GM12891 (cell line): ENCODE measurements at regions not wholly inside any gene's neighbourhood (a gene's known extent, or its start where the extent isn't known, plus 50 kb on each side); places are given as distances from the start of the nearest gene placed in this dataset.
"Not testable (repeated sequence)": the region's sequence is repeated elsewhere in the genome, so short reads cannot be mapped to it uniquely, and the experiment has no call there.

Experiments used
- DNase-seq: peaks from one replicate; pipeline ENCODE4 v3.0.0; 2011; ENCODE audit warnings: low spot score; ENCODE audit not compliant: insufficient read length
- FAIRE-seq: peaks from 2 replicates; lab custom pipeline; 2011; peaks lifted over from hg19 to GRCh38; lab: Jason Lieb, UNC
- PAX5 ChIP-seq: IDR thresholded peaks from 2 replicates; pipeline ENCODE4 v1.6.1; 2011; ENCODE audit warnings: low read length, moderate library complexity, mild to moderate bottlenecking; ENCODE audit not compliant: insufficient read depth, severe bottlenecking
- POLR2A ChIP-seq: IDR thresholded peaks from 2 replicates; pipeline ENCODE4 v1.6.1; 2011; ENCODE audit warnings: low read depth, low read length, control low read depth
- POLR2AphosphoS5 ChIP-seq: IDR thresholded peaks from 2 replicates; pipeline ENCODE4 v1.6.1; 2011; ENCODE audit warnings: low read depth, low read length, control low read depth
- POU2F2 ChIP-seq: IDR thresholded peaks from 2 replicates; pipeline ENCODE4 v1.6.1; 2011; ENCODE audit warnings: low read depth, mild to moderate bottlenecking, control low read depth, low read length, moderate library complexity
- SPI1 ChIP-seq: IDR thresholded peaks from 2 replicates; pipeline ENCODE4 v1.6.1; 2011; ENCODE audit warnings: low read depth, low read length, control low read depth
- TAF1 ChIP-seq: IDR thresholded peaks from 2 replicates; pipeline ENCODE4 v1.6.1; 2011; ENCODE audit warnings: low read depth, low read length, control low read depth

DNA sequence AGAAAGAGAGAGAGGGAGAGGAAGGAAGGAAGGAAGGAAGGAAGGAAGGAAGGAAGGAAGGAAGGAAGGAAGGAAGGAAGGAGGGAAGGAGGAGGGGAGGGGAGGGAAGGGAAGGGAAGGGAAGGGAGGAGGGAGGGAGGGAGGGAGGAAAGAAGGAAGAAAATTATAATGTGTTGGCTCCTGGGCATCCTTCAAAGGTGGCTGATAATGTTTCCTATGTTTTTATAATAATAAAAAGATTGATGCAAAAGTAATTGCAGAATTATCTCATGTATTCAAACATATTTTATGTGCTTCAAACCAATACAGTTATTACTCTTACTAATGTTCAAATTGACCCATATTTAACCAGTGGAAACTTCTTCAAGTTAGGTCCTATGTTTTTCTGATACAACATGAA, 260.9 kb downstream of the LNPK start:
- TF ChIP-seq POU2F2 (no peak), SPI1 (no peak), TAF1 (no peak), POLR2A (no peak), POLR2AphosphoS5 (no peak), PAX5 (no peak)
- no peak for FAIRE-seq
- no peak for DNase-seq

DNA sequence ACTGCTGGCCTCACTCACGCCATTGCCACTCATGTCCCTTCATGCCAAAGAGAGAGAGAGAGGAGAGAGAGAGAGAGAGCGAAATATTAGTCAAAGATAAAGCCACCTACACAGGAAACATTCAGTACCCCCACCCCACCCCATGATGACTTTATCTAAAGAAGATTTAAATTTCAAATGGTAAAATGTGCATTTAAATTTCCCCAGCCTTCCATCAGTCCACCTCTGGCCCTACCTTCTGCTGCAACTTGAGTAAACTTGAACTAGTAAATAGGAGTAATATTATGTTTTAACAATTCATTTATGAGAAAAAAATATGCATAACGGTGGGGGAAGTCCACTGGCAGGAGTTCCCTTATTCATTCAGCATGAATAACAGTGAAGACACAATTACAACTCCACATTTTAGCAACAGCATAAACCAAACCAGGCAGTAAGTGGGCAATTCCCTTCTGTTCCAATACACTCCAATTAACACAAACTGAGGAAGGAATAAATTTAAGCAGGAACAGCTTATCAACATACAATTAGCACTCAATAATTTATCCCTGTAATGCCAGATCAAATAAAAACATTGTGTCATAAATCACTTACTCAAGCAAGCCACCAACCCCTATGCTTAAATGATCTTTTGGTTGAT, 264.2 kb downstream of the LNPK start:
- TF ChIP-seq SPI1: no peak
- no peak for TF ChIP-seq POLR2A
- no peak for TF ChIP-seq POLR2AphosphoS5
- TF ChIP-seq POU2F2: no peak
- TF ChIP-seq PAX5: no peak
- TF ChIP-seq TAF1: no peak
- FAIRE-seq: no peak

DNA sequence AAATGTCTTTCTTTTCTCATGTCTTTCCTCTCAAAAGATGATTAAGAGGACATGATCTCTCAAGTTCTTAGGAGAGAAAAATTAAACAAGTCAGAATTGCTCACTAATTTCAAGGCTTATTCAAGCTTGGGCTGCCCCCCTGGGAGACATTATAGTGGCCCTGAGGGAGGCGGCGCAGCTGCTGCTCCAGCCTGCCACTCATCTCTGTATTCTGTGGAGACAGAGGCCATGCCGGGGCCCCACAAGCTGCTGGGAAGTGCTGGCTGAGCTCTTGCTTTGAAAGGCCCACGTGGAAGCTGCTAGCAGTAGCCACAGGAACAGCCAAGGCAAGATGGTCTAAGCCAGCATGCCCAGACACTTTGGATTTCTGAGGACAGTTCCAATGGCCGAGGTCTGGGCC, 267.4 kb downstream of the LNPK start:
- DNase-seq: no peak
- TF ChIP-seq TAF1: no peak
- TF ChIP-seq PAX5: no peak
- TF ChIP-seq POLR2A: no peak
- no peak for TF ChIP-seq POU2F2
- no peak for TF ChIP-seq SPI1
- no peak for TF ChIP-seq POLR2AphosphoS5
- FAIRE-seq: no peak

More for the DNA sequence above, 264.2 kb downstream of the LNPK start:
- DNase-seq: no peak

DNA sequence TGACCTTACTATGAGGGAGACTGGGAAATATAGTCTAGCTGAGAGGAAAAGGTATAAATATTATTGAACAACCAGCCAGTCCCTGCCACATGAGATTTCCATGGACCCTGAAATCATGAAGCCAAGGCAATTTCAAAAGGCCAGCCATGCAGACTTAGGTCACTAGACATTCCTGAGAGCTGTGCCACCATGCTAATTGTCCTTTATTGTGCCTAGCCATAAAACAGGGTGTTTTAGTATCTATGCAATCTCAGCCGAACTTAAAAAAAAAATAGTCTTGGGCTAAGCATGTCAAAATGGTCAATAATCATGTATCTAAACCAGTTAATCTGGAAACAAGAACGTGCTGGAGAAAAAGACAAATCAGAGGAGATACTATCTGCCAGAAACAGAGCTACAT, 269.5 kb downstream of the LNPK start:
- TF ChIP-seq TAF1 (no peak), POLR2A (no peak), POU2F2 (no peak), PAX5 (no peak), POLR2AphosphoS5 (no peak), SPI1 (no peak)
- no peak for FAIRE-seq
- DNase-seq: no peak

DNA sequence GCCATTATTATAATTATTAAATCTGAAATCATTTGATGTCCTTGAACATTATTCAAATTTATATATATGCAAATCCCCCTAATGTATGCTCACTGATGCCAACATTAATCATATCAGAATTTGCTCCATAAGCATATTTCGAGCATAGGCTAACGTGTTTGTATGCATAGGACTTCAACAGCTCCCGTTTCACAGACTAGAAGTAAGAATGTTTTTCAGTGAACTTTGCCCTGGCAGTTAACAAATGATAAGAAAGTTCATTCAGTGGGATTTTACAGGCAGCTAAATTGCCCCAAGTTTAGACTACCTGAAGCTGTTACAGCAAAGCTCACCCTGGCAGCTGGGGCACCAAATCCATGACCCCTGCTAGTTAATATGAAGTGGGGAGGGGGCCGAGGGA, 272.0 kb downstream of the LNPK start:
- FAIRE-seq: no peak
- no peak for DNase-seq
- TF ChIP-seq POLR2A (no peak), PAX5 (no peak), POU2F2 (no peak), SPI1 (no peak), TAF1 (no peak), POLR2AphosphoS5 (no peak)

DNA sequence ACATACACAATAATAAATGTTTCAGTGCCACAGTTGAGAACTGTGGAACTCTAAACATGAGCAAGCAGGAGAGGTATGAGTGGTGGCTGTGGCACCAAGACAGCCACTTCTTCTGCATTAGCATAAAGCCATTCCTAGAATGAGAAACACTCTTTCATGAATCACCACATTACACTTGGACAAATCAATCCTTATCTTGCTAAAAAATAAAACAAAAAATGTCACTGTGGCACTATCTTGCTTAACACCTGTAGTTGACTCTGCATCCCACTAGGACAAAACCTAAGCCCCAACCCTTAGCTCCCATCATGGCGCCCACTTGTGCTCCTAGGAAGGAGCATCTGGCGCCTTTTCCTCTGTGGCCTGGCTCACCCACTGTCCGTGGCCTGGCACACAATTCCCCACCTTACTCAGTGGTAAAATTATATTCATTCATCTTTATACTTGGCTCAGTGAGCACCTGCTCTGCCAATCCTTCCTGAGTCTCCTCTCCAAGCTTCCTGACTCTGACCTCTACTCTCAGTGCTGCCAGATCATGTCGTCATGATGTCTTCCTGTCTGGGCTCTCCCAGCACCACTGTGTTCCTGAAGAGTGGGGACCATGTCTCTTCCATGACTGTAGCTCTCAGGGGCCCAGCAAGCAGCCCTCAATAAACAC, 272.9 kb downstream of the LNPK start:
- FAIRE-seq (no peak), DNase-seq (no peak)
- no peak for TF ChIP-seq POLR2A
- TF ChIP-seq POLR2AphosphoS5: no peak
- no peak for TF ChIP-seq POU2F2
- no peak for TF ChIP-seq SPI1
- TF ChIP-seq PAX5: no peak
- no peak for TF ChIP-seq TAF1

DNA sequence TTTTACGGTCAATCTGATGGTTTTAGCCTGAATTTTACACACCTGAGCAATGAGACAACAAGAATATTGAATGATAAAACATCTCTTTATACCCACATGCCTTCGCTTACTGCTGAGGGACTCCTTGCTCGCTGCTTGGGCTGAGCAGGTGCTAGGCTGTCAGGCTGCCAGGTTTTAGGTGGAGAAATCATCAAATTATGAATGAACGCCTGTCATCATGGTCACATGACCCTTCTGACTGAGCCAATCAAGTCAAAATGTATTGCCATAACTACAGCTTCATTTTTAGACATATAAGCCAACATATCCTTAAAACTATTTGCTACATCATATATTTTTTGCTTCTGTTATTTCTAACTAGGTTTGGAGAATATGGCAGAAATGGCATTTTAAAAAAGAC, 274.0 kb downstream of the LNPK start:
- FAIRE-seq: no peak
- no peak for DNase-seq

DNA sequence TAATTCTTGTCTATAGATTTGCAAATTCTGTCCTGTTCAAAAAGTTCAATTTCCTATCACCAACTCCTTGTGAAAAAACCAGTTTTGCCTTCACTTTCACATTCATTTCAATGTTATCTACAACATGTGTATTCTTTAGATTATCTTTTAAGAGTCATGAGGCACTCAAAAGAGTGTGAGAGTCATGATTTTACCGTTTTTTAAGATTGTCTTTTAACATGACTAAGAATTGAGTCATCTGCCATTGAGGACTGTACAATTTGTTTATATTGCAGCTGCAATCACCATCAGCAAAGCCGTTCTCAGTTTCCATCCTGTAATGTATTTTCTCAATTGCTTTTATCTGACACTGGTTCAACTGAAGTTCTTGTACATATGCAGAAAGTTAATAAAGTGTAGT, 275.8 kb downstream of the LNPK start:
- TF ChIP-seq POLR2AphosphoS5 (no peak), POLR2A (no peak), PAX5 (no peak), TAF1 (no peak), SPI1 (no peak), POU2F2 (no peak)
- DNase-seq (no peak), FAIRE-seq (no peak)

More for the DNA sequence above, 274.0 kb downstream of the LNPK start:
- TF ChIP-seq POLR2AphosphoS5 (no peak), PAX5 (no peak), POU2F2 (no peak), POLR2A (no peak), TAF1 (no peak), SPI1 (no peak)

DNA sequence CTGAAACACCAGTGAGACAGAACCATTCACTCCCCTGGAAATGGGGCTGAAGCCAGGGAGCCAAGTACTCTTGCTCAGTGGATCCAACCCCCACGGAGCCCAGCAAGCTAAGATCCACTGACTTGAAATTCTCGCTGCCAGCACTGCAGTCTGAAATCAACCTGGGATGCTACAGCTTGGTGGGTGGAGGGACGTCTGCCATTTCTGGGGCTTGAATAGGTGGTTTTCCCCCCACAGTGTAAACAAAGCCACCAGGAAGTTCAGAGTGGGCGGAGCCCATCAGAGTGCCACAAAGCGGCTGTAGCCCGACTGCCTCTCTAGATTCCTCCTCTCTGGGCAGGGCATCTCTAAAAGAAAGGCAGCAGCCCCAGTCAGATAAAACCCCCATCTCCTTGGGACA, 292.8 kb downstream of the LNPK start:
- FAIRE-seq: no peak
- no peak for DNase-seq
- TF ChIP-seq PAX5 (no peak), POLR2AphosphoS5 (no peak), SPI1 (no peak), POU2F2 (no peak), TAF1 (no peak), POLR2A (no peak)

DNA sequence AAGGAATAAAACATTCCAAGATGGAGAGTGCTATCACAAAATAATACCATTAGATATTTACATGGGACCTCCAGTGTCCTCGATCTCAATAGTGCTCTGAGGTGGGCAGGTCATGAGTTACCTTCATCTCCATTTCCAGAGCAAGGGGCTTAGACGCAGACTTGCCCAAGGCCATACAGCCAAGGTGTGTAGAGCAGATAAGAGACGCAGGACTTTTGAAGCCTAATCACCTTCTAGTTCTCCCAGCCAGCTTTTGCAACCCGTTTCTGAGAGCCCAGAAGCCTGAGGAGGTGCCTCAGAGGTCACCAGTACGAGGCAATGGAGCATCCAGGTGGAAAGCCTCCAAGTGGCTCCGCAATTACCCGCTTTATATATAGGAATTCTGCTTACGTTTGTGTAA, 294.7 kb downstream of the LNPK start:
- no peak for TF ChIP-seq SPI1
- TF ChIP-seq POLR2A: no peak
- no peak for TF ChIP-seq POU2F2
- TF ChIP-seq PAX5: no peak
- no peak for TF ChIP-seq POLR2AphosphoS5
- TF ChIP-seq TAF1: no peak
- DNase-seq: no peak
- no peak for FAIRE-seq

DNA sequence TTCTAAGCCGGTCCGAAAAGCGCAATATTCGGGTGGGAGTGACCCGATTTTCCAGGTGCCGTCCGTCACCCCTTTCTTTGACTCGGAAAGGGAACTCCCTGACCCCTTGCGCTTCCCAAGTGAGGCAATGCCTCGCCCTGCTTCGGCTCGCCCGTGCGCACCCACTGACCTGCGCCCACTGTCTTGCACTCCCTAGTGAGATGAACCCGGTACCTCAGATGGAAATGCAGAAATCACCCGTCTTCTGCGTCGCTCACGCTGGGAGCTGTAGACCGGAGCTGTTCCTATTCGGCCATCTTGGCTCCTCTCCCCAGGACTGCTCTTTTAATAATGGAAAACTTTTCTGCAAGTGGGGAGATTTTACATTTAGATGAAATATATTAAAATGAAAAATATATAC, 297.5 kb downstream of the LNPK start:
- DNase-seq, FAIRE-seq: not testable (repeated sequence)
